H1 (cell line): ENCODE measurements at regions not wholly inside any gene's neighbourhood (a gene's known extent, or its start where the extent isn't known, plus 50 kb on each side); places are given as distances from the start of the nearest gene placed in this dataset.

Experiments used
- POLR2A ChIP-seq, 2 experiments: IDR thresholded peaks; 1 replicate in 1 of 2; 2 replicates in 1 of 2; pipeline ENCODE4 v1.6.1; 2011; ENCODE audit warnings: low read depth in 2 of 2, low read length in 2 of 2, mild to moderate bottlenecking in 2 of 2; ENCODE audit errors: control extremely low read depth in 1 of 2
- SRF ChIP-seq: IDR thresholded peaks from 2 replicates; pipeline ENCODE4 v1.6.1; 2011; ENCODE audit warnings: mild to moderate bottlenecking, low read depth, low read length, moderate library complexity
- SUZ12 ChIP-seq: fragments of 200-600 bp; sonication (generic); IDR thresholded peaks from 2 replicates; pipeline ENCODE4 v1.6.1; 2012; ENCODE audit warnings: mild to moderate bottlenecking, inconsistent platforms, low read length, moderate library complexity, mixed read lengths
- ZNF274 ChIP-seq: IDR thresholded peaks from 2 replicates; pipeline ENCODE4 v1.7.0; 2012; ENCODE audit warnings: low read length, borderline replicate concordance; ENCODE audit errors: extremely low read depth
- TF ChIP-seq, protein P1 (sequence below), 3 experiments: IDR thresholded peaks; 1 replicate in 2 of 3; 2 replicates in 1 of 3; pipeline versions ENCODE4 v1.5.1 to v1.6.1; 2011; ENCODE audit warnings: low read length in 3 of 3, mild to moderate bottlenecking in 3 of 3, inconsistent platforms in 2 of 3, low read depth in 1 of 3, moderate library complexity in 1 of 3; ENCODE audit not compliant: insufficient read depth in 1 of 3; ENCODE audit errors: control extremely low read depth in 1 of 3

GRCh38 chr12:19972325-19973288 is 395.7 kb upstream of the PDE3A start:
- TF ChIP-seq SRF (no peak), SUZ12 (no peak), ZNF274 (no peak), POLR2A (IDR thresholded peaks at IDR 0.05; ENCODE audit: control extremely low read depth in 1 of 2, low read depth in 2 of 2, low read length in 2 of 2) (no peak)
- TF ChIP-seq, protein P1, sequence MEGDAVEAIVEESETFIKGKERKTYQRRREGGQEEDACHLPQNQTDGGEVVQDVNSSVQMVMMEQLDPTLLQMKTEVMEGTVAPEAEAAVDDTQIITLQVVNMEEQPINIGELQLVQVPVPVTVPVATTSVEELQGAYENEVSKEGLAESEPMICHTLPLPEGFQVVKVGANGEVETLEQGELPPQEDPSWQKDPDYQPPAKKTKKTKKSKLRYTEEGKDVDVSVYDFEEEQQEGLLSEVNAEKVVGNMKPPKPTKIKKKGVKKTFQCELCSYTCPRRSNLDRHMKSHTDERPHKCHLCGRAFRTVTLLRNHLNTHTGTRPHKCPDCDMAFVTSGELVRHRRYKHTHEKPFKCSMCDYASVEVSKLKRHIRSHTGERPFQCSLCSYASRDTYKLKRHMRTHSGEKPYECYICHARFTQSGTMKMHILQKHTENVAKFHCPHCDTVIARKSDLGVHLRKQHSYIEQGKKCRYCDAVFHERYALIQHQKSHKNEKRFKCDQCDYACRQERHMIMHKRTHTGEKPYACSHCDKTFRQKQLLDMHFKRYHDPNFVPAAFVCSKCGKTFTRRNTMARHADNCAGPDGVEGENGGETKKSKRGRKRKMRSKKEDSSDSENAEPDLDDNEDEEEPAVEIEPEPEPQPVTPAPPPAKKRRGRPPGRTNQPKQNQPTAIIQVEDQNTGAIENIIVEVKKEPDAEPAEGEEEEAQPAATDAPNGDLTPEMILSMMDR (IDR thresholded peaks at IDR 0.05; ENCODE audit: control extremely low read depth in 1 of 3, insufficient read depth in 1 of 3, low read depth in 1 of 3, low read length in 3 of 3) = no peak
